ENCODE measurements at regions not wholly inside any gene's neighbourhood (a gene's known extent, or its start where the extent isn't known, plus 50 kb on each side); places are given as distances from the start of the nearest gene placed in this dataset.

GRCh38 chr17:77826132-77826873, 132.2 kb upstream of the TNRC6C start:
- TF ChIP-seq, protein P1, sequence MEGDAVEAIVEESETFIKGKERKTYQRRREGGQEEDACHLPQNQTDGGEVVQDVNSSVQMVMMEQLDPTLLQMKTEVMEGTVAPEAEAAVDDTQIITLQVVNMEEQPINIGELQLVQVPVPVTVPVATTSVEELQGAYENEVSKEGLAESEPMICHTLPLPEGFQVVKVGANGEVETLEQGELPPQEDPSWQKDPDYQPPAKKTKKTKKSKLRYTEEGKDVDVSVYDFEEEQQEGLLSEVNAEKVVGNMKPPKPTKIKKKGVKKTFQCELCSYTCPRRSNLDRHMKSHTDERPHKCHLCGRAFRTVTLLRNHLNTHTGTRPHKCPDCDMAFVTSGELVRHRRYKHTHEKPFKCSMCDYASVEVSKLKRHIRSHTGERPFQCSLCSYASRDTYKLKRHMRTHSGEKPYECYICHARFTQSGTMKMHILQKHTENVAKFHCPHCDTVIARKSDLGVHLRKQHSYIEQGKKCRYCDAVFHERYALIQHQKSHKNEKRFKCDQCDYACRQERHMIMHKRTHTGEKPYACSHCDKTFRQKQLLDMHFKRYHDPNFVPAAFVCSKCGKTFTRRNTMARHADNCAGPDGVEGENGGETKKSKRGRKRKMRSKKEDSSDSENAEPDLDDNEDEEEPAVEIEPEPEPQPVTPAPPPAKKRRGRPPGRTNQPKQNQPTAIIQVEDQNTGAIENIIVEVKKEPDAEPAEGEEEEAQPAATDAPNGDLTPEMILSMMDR (IDR thresholded peaks at IDR 0.05): no peak
- TF ChIP-seq POLR2A (IDR thresholded peaks at IDR 0.05) (no peak), POLR2AphosphoS5 (IDR thresholded peaks at IDR 0.05; ENCODE audit: insufficient read depth in 1 of 2, low read depth in 1 of 2) (no peak)

All from vagina (tissue), 2 donors.